Loucy (cell line): ENCODE measurements at regions not wholly inside any gene's neighbourhood (a gene's known extent, or its start where the extent isn't known, plus 50 kb on each side); places are given as distances from the start of the nearest gene placed in this dataset.

Source experiments
- H2AFZ ChIP-seq: fragments of 200-600 bp; sonication (generic); 2 replicates; pipeline ENCODE4 v1.6.0; 2016; ENCODE audit warnings: antibody characterized with exemption, mild to moderate bottlenecking, low read length, moderate library complexity
- H3F3A ChIP-seq: fragments of 200-600 bp; 2 replicates; pipeline ENCODE4 v1.6.0; 2016; ENCODE audit warnings: antibody characterized with exemption, low read depth, mild to moderate bottlenecking
- H3K27me3 ChIP-seq: fragments of 200-600 bp; sonication (generic); 2 replicates; pipeline ENCODE4 v1.6.1; 2014; ENCODE audit warnings: low read length, mild to moderate bottlenecking; ENCODE audit not compliant: insufficient read depth, poor library complexity, severe bottlenecking
- H3K36me3 ChIP-seq: fragments of 200-600 bp; sonication (generic); 2 replicates; pipeline ENCODE4 v1.6.1; 2016; ENCODE audit warnings: low read length; ENCODE audit not compliant: insufficient read depth
- H3K4me1 ChIP-seq: fragments of 200-600 bp; sonication (generic); 2 replicates; pipeline ENCODE4 v1.5.1; 2014; ENCODE audit warnings: low read length, mild to moderate bottlenecking; ENCODE audit not compliant: insufficient read depth, poor library complexity, severe bottlenecking
- H3K4me2 ChIP-seq: fragments of 200-600 bp; sonication (generic); 2 replicates; pipeline ENCODE4 v1.6.0; 2014; ENCODE audit warnings: antibody characterized with exemption, low read length, low read depth, mild to moderate bottlenecking; ENCODE audit not compliant: poor library complexity, severe bottlenecking
- H3K4me3 ChIP-seq: fragments of 200-600 bp; sonication (generic); 2 replicates; pipeline ENCODE4 v1.5.1; 2014; ENCODE audit warnings: low read length, mild to moderate bottlenecking, mixed read lengths; ENCODE audit not compliant: poor library complexity, severe bottlenecking
- H3K79me2 ChIP-seq: fragments of 200-600 bp; sonication (generic); 2 replicates; pipeline ENCODE4 v1.6.1; 2014; ENCODE audit warnings: low read length; ENCODE audit not compliant: insufficient read depth
- H3K9ac ChIP-seq: fragments of 200-600 bp; sonication (generic); 2 replicates; pipeline ENCODE4 v1.6.0; 2014; ENCODE audit warnings: mild to moderate bottlenecking, low read depth, low read length, moderate library complexity; ENCODE audit not compliant: poor library complexity, severe bottlenecking
- H3K9me2 ChIP-seq: fragments of 200-600 bp; sonication (generic); replicated peaks from 2 replicates; pipeline ENCODE4 v1.6.1; 2016; ENCODE audit warnings: low read depth, low read length, mixed read lengths
- H3K9me3 ChIP-seq: fragments of 200-600 bp; sonication (generic); 2 replicates; pipeline ENCODE4 v1.6.1; 2014; ENCODE audit warnings: mild to moderate bottlenecking, antibody characterized with exemption, low read length, low read depth; ENCODE audit not compliant: insufficient read depth
- H4K20me1 ChIP-seq: fragments of 200-600 bp; sonication (generic); 2 replicates; pipeline ENCODE4 v1.6.0; 2014; ENCODE audit warnings: antibody characterized with exemption, low read length, mild to moderate bottlenecking; ENCODE audit not compliant: insufficient read depth, poor library complexity, severe bottlenecking
- CTCF ChIP-seq: fragments of 200-600 bp; sonication (generic); conservative IDR thresholded peaks from 2 replicates; pipeline ENCODE4 v1.5.1; 2014; ENCODE audit warnings: mild to moderate bottlenecking, antibody characterized with exemption, low read length
- EZH2phosphoT487 ChIP-seq: fragments of 200-600 bp; IDR thresholded peaks from 2 replicates; pipeline ENCODE4 v1.6.1; 2018; ENCODE audit warnings: antibody characterized with exemption, mild to moderate bottlenecking, moderate library complexity, borderline replicate concordance

GRCh38 chr11:109526931-109527330, 104.9 kb downstream of the C11orf87 start:
- Histone ChIP-seq H3F3A (no peaks in the 10 kb centered on the region), H3K9ac (no peak overlapping the region), H3K4me1 (no peaks in the 10 kb centered on the region), H3K9me3 (no peaks in the 10 kb centered on the region), H3K9me2 (no peaks in the 10 kb centered on the region), H3K4me2 (no peak overlapping the region), H3K27me3 (no peaks in the 10 kb centered on the region), H3K36me3 (no peaks in the 10 kb centered on the region), H3K4me3 (no peak overlapping the region), H3K79me2 (no peaks in the 10 kb centered on the region), H2AFZ (no peak overlapping the region), H4K20me1 (no peaks in the 10 kb centered on the region)
- TF ChIP-seq CTCF (no peak), EZH2phosphoT487 (no peak)

- no peak overlapping the region for H2AFZ ChIP-seq
- H3K9ac ChIP-seq, result no peak overlapping the region
- H3F3A ChIP-seq, result no peaks in the 10 kb centered on the region
- H3K9me2 ChIP-seq, result no peaks in the 10 kb centered on the region
- no peaks in the 10 kb centered on the region for H3K27me3 ChIP-seq
- H4K20me1 ChIP-seq, result no peaks in the 10 kb centered on the region
- no peaks in the 10 kb centered on the region for H3K79me2 ChIP-seq
- H3K4me1 ChIP-seq, result no peaks in the 10 kb centered on the region
- no peaks in the 10 kb centered on the region for H3K36me3 ChIP-seq
- no peaks in the 10 kb centered on the region for H3K9me3 ChIP-seq
- TF ChIP-seq EZH2phosphoT487 (no peak), CTCF (no peak)
- no peak overlapping the region for H3K4me3 ChIP-seq
- no peak overlapping the region for H3K4me2 ChIP-seq
These were observed 105.5 kb downstream of the C11orf87 start for GRCh38 chr11:109527496-109527895.

- H3K4me2 ChIP-seq, result no peak overlapping the region
- no peak overlapping the region for H3K9ac ChIP-seq
- H4K20me1 ChIP-seq, result no peaks in the 10 kb centered on the region
- H3K27me3 ChIP-seq, result no peaks in the 10 kb centered on the region
- no peaks in the 10 kb centered on the region for H3K9me2 ChIP-seq
- no peaks in the 10 kb centered on the region for H3K9me3 ChIP-seq
- H3K4me3 ChIP-seq, result no peak overlapping the region
- no peaks in the 10 kb centered on the region for H3K36me3 ChIP-seq
- no peaks in the 10 kb centered on the region for H3K79me2 ChIP-seq
- H3K4me1 ChIP-seq, result no peaks in the 10 kb centered on the region
- no peak for TF ChIP-seq EZH2phosphoT487
- no peak for TF ChIP-seq CTCF
- no peak overlapping the region for H2AFZ ChIP-seq
- no peaks in the 10 kb centered on the region for H3F3A ChIP-seq
These were observed 125.5 kb downstream of the C11orf87 start for GRCh38 chr11:109547356-109548027.
